NCI-H2171 treated with DMSO at 0.1 percent for 48 hours (cell line): ENCODE measurements at regions not wholly inside any gene's neighbourhood (a gene's known extent, or its start where the extent isn't known, plus 50 kb on each side); places are given as distances from the start of the nearest gene placed in this dataset.
"Not testable (repeated sequence)": the region's sequence is repeated elsewhere in the genome, so short reads cannot be mapped to it uniquely, and the experiment has no call there.

Experiments used
- DNase-seq: peaks from one replicate; lab custom pipeline; 2025; lab: John Stamatoyannopoulos, UW

GRCh38 chr12:19988948-19989347 is 379.4 kb upstream of the PDE3A start:
- no peak for DNase-seq

DNA sequence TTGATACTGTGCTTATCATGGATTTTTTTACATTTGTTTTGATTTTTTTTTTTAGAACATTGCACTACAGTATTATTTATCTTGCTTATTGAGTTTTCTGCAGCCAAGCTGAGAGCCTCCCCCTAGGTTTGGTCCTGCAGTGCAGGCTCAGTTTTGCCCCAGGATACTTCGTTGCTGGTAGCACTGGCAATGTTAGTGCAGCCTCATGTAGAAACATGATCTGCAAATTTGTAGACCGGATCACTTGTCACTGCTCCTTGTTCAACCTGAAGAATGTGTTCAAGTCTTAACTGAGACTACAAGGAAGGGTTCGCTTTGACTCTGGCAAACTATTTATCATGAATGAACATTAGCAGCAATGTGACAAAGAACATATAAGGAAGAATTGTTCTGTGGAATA is 377.2 kb upstream of the PDE3A start:
- no peak for DNase-seq

- no peak for DNase-seq
Observed at GRCh38 chr12:19992311-19992710, 376.0 kb upstream of the PDE3A start.

DNA sequence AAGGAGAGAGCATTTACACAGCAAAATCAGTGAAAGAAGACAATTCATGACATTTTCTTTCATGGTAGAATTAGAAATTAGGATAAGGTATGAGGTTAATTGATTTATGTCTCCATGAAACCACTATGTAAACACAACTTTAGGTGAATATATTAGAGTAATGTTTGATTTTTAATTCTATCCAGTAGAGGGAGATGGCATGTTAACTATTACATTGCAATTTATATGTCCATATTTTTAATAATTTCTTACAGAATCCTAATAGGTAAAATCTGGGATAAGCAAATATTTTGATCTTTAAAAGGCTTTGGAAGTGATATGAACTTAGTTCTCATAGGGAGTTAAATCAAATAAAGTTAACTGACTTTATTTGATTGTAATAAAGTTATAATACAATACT is 373.4 kb upstream of the PDE3A start:
- no peak for DNase-seq

DNA sequence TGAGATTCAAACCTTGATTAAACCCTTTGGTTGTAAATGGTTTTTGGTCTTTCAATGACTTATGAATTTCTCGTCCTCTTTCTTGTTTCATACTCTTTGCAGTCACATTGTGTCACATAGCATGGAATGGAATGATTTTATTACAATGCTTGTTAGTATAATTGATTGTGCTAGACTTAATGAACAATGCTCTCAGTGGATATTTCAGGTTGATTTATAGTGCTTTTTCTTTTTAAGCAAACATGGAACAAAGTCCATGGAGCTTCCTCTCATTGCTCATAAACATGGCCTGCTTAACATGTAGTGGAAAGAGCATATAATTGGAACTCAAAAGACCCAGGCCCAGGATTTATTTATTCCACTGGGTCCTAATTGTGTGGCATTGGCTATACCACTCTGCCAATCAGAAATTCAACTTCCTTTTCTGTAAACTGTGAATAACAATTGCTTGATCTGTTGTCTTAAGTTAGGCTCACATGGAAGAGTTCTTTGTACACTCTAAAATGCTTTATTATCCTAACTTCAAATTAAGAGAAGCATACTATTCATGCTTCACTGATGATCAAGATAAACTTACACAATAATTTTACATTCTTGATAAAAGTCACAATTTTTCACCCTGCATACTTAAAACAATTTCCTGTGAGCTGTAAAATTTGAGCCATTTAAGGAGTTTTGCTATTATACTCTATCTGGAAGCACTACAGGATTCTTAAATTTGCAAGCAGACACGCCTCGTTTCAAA is 370.5 kb upstream of the PDE3A start:
- no peak for DNase-seq

DNA sequence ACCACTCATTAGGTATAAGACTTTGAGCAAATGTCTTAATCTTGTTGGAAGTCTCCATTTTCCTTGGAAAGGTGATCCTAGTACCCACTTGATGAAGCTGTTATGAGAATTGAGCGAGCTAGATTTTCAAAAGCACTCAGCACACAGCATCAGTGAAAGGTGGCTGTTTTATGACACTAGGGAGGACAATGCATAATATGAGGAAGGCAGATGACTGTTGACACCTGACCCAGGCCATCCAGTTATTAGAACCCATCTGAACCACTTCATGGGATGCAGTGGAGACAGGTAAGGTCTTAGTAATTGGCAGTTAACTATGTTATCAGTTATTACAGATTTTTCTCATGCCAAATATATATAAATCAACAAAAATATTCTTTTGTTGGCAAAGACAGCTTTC is 369.9 kb upstream of the PDE3A start:
- no peak for DNase-seq

DNA sequence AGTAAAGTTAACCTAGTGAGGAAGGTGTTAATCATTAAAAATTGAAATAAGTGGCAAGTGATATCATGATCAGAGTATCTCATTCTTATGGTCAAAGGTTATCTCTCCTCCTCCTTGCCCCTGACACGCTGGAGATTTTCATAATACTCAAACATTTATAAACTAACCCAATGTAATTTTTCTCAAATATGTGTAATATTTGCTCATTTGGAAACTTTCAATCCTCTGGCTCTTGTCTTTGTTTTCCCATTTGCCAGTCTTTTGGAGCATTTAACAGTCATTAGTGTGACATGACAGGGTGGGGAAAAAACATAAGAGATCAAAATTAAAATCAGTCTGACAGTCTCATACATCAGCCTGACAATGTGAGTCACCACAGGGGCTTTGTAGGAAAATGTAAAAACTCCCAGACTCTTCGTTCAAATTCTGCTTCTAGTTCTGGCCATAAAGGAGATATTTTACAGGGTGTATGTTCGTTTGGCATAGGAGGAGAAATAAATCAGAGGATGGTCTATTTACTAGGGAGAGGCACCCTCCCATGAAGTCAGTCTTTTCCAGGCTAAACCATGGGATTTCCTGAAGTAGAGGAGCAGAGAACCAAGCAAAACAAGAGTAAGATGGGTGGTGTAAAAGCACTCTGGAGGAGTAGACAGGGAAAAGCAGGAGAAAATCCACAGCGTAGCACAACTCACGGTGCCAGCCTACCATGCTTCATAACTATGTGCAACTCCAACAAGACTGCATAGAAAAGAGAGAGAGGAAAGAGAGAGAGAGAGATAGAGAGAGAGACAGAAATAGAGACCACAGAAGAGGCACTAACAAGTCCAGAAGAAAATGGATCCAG is 369.2 kb upstream of the PDE3A start:
- no peak for DNase-seq

- DNase-seq = no peak
Observed at GRCh38 chr12:19999805-20000138, 368.6 kb upstream of the PDE3A start.

DNA sequence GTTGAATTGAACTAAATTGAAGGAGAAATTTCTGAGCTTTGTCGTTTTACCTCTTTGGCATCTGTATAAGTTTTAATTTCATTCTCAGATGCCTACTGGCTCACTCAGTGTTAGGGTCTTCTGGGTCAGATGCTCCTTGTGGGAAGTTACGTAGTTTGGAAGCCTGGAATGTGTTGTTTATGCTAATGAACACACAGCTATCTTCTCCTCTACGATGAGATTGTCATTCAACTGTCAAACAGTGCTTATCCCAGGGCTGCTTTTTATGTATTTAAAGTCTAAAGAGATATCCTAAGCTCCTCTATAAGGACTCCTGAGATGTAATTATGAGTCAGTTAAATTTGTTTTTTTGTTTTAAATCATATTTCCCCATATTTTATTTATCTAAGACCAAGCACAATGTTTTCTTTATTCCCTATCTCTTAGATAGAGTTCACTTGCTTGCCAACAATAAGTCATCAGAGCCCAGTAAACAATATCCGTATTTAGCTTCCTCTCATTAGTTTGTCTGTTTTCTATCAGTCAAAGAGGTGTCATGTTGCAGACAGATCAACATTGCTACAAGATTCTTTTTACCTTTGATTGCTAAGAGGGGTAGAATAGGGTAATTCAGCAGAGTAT is 368.0 kb upstream of the PDE3A start:
- no peak for DNase-seq

DNA sequence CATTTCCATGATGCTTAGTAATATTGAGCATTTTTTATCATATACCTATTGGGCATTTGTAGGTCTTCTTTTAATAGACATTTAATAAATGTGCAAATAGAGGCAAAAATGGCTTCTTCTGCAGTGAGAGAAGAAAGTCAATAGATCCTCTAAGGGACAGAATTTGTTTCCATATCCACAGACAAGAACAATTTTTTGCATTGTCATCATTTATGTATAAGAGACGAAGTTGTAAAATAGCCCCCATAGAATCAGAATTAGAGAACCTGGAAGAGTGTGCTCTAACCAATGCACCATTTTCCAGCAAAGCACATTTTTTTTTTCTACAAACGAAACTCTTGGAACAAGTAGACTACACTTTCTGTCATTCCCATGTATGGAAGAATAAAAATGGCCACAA is 365.1 kb upstream of the PDE3A start:
- DNase-seq = no peak

DNA sequence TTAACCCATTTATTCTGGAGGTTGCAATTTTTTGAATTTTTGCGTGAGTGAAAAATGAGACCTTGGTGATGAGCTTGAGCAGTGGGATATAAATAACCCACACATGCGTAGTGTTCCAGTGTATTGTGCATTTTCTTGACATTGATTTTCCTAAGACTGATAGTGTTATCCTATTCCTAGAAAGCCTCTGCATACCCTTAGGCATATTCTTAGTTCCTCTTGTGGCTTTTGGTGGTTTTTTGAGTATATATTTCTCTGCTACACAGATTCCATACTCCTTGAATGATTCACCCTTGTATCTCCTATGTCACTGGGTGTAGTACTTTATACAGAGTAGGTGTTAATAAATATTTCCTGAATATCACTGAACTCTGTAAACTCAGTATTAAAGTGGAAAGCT is 363.4 kb upstream of the PDE3A start:
- no peak for DNase-seq

- no peak for DNase-seq
Observed at GRCh38 chr12:20006871-20007730, 361.2 kb upstream of the PDE3A start.

DNA sequence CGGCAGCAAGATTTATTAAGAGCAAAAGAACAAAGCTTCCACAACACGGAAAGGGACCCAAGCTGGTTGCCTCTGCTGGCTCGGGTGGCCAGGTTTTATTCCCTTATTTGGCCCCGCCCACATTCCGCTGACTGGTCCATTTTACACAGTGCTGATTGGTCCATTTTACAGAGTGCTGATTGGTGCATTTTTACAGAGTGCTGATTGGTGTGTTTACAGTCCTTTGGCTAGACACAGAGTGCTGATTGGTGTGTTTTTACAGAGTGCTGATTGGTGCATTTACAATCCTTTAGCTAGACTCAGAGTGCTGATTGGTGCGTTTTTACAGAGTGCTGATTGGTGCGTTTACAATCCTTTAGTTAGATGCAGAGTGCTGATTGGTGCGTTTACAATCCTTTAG is 358.4 kb upstream of the PDE3A start:
- not testable (repeated sequence) for DNase-seq

DNA sequence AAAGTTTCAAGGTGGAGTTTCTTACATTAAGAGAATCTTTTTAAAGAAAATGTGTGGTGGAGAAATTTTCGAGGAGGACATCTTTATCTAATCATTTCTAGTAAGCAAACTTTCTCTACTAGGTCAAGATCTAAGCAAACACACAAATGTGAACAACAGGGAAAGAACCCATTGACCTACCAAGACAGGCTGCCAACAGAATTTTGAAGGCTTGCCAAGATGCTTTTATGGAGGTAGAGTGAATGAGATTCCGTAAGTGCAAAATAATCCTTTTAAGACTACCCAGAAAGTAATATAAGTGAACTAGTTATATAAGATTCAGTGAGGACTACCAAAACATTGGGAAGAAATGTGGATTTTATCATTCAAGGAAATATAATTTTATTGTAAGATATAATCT is 357.1 kb upstream of the PDE3A start:
- no peak for DNase-seq

- no peak for DNase-seq
Observed at GRCh38 chr12:20017802-20018201, 350.5 kb upstream of the PDE3A start.

GRCh38 chr12:20018406-20018805 is 349.9 kb upstream of the PDE3A start:
- no peak for DNase-seq

DNA sequence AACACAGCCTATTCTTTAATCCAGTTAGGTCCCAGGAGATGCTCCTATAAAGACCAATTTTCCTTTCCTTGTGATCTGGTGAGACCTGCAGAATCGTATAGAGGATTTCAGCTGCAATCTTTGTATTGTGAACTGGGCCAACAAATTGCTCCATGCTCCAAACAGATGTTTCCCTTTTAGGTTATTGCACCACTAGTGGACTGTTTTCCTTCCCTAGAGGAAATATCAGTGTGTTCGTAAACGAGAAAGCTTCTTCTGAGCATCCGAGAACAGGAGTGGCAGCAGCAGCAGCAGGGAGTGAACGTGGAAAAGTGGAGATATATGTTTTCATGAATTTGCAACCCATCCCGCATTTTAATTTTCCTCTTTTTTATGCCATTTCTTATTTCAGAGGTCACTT is 344.1 kb upstream of the PDE3A start:
- no peak for DNase-seq

DNA sequence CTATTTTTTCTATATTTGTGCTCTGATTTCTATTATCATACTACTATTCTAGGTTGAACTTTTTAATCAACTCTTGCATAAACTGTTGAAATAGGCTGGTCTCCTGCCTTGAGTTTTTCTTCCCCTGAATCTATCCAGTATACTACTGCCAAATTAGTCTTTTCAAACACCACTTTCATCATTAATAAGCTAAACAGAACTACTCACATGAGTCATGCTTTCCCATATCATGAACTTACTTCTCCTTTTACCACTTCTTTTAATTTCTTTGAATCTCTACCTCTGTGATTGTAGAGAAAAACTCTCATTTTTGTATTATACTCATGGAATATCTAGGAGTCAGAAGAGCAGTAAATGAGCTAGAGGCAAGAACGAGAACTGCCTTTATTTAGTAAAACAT is 340.3 kb upstream of the PDE3A start:
- DNase-seq = no peak

- no peak for DNase-seq
Observed at GRCh38 chr12:20030826-20031225, 337.5 kb upstream of the PDE3A start.

DNA sequence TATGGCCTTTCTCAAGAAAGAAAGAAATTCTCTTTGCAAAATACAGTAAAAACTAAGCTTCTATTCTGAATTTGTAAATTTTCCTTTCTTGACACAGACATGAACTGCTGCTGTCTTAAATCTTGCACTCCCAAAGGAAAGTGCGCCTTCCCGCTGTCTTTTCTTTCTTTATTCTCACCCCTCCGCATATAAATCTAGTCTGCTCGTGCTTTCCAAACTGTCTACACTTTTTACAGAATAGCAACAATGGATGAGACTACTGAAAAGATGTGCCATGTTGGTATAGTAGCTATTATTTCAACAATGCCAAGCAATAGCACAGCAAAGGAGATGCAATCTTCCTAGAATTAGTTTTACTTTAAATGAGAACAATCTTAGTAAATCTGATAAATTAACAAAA is 328.8 kb upstream of the PDE3A start:
- no peak for DNase-seq

DNA sequence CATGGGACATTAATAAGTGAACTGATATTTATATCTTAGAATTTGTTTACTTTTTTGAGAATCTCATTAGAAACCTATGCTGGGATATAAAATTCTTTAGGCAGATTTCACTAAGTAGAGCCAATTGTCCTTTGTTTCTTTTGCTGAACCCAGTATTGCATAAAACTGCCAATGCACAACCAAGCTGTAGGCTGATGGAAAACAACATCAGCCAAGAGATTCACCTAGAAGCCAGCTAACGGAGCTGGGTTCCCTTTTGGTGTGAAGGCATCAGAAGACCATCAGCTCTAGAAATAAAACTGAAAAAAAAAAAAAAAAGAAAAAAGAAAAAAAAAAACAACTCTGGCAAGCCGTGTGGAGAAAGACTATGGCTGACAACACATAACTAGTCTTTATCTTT is 328.2 kb upstream of the PDE3A start:
- DNase-seq = no peak

DNA sequence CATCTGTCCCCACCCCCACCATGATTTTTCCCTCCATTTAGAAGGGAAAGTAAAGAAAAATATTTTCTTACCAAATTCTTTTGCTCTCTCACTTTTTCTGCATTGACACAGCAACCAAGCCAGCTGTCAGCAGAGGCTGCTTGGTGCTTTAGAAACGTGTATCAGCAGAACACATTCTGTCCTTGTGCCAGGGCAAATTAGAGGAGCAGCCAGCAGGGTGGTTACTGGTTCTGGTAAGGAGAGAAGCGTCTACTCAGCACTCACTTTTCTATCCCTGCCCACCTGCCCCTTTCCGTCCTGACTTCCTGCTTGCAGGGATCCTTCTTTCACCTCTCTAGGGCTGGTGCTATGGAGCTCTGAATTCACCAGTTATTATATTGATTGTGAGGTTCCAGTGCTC is 327.5 kb upstream of the PDE3A start:
- DNase-seq = no peak
